ENCODE measurements at regions not wholly inside any gene's neighbourhood (a gene's known extent, or its start where the extent isn't known, plus 50 kb on each side); places are given as distances from the start of the nearest gene placed in this dataset.
"Not testable (repeated sequence)": the region's sequence is repeated elsewhere in the genome, so short reads cannot be mapped to it uniquely, and the experiment has no call there.

DNA sequence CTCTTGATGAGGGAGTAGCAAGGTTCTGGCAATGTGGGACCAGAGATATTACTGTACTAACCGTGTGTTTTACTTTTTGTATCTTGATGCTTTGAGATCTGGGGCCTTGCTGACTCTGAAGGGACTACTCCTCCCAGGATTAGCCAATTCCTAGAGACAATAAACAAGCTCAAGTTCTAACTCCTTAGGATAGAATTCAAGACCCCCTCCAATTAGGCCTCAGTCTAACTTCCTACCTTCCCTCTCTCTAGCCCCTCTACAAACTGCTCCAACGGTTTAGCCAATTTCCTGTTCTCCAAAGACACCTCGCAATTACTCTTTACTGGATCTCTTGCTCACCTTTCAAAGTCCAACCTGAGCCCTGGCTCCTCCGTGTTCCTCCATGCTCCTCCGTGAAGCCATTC, 158.7 kb upstream of the JARID2 start:
- no peak for DNase-seq (ENCODE audit: low spot score)

DNA sequence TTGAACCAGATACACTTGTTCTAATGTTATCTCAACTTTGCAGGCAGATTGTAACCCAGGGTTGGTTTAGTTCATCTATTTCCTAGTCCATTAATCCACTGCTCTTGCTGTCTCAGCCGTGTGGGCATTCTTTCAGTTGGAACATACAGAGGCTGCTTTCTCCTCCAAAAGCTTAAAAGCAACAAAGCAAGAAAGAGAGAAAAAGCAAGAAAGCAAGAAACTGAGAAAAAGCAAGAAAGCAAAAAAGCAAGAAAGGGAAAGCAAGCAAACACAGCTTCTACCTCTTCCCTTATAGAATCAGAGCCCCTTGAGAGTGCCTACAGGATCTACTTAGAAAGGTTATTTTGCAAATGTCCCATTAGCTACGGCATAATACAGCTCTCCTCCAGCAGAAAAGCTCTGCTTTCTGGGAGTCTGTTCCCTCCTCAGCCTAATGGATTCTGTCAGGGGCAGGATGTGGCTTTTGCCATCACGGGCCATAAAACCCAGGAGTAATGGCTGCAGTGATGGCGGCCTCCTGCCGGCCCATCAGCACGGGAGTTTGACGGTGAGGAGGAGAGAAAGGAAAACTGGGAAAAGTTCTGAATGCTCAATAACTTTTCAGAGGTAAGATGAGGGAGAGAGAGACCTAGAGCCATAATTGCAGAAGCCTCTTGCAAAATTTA, 156.8 kb upstream of the JARID2 start:
- DNase-seq (ENCODE audit: low spot score), result no peak

DNA sequence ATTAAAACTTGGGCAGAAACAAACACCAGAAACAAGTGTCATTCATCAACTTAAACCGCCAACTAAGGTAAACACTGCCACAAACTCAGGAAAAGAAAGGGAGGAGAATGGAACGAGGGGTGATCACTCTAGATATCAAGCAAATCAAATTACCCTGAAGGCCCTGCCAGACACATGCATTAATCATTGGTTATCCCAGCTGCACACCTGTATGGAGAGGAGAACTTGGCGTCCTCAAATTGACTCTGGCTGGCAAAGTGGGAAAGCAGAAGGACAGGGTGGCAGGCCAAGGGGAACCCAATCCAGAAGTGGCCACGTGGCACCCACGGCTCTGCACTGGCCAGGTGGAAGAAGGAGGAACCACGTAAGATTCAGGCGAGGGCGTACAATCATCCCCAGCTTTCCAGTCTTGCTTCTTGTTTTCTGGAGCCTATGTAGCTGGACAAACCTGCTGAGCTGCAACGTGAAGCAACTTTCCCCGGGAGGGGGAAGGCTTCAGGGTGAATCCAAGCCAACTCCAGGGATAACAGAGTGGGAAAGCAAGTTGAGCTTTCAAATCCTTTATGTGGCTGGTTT, 156.2 kb upstream of the JARID2 start:
- DNase-seq (ENCODE audit: low spot score), result no peak

DNA sequence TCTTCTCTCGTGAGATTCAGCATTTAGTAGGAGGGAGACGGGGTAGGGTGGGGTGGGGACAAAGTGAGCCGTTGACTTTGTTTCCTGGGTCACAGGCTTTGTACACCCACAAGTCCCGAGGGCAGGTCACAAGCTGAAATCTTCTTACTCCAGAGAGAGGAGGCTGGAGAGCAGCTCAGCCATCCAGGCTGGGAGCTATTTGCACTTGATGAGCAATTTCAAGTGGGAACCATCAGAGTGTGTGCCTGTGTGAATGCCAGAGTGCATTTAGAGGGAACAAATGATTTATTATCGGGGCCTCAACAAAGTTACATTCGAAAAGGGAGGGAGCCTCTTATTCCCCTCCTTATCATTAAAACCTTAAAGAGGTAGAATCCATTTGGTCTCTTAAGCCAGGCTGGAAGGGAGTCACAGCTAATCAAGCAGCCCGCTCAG, 155.7 kb upstream of the JARID2 start:
- DNase-seq (ENCODE audit: low spot score), result no peak

DNA sequence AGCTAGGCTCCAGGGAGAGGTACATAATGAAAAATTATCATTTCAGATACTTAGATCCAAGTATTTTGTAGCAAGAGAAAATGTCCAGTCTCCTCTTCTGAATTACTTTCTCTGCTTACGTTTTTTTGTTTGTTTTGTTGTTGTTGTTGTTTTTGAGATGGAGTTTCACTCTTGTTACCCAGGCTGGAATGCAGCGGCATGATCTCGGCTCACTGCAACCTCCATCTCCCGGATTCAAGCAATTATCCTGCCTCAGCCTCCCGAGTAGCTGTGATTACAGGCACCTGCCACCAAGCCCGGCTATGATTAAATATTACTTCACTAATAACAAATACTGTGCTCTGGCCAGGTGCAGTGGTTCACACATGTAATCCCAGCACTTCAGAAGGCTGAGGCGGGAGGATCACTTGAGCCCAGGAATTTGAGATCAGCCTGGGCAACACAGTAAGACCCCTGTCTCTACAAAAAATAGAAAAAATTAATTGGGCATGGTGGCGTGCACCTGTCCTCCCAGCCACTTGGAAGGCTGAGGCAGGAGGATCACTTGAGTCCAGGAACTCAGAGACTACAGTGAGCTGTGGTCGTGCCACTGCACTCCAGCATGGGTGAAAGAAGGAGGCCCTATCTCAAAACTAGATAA, 155.0 kb upstream of the JARID2 start:
- no peak for DNase-seq (ENCODE audit: low spot score)

DNA sequence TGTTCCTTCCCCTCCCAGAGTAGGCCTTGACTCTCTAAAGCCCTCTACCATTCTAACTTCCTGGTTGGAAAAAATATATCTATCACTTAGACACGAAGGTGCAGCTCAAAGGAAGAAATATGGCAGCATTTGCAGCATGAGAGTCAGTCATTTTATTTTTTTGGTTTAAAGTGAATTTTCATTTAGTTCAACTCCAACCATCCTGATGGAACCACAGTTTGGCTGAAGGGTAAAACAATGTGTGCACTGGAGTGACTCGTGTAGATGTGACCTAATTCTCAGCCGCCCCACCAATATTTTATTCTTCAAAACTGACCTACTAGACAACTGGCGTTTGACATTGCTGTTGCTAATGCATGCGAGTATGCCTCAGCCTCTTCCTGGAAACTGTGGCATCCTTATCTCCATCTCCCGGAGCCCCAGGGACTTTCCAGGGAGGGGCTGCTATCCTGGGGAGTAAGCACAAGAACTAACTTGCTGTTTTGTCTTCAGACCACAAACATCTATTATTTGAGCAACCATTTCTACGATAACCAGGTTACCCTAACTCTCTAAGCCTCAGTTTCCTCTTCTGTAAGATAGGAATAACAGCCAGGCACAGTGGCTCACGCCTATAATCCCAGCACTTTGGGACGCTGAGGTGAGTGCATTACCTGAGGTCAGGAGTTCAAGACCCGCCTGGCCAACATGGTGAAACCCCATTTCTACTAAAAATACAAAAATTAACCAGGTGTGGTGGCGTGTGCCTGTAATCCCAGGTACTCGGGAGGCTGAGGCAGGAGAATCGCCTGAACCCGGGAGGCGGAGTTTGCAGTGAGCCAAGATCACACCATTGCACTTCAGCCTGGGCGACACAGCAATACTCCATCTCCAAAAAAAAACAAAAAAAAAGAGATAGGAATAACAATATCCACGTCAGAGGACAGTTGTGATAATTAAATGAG, 148.7 kb upstream of the JARID2 start:
- no peak for DNase-seq (ENCODE audit: low spot score)

DNA sequence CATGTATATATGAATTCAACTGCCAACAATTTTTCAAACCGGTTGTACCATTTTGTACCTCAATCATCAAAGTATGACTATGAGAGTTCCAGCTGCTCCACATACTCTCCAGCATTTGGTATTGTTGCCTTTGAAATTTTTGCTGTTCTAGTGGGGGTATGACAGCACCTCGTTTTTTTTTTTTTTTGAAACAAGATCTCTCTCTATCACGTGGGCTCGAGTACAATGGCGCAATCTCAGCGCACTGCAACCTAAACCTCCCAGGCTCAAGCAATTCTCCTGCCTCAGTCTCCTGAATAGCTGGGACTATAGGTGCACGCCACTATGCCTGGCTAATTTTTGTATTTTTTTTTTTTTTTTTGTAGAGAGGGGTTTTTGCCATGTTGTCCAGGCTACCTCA, 144.7 kb upstream of the JARID2 start:
- DNase-seq (ENCODE audit: low spot score), result no peak

DNA sequence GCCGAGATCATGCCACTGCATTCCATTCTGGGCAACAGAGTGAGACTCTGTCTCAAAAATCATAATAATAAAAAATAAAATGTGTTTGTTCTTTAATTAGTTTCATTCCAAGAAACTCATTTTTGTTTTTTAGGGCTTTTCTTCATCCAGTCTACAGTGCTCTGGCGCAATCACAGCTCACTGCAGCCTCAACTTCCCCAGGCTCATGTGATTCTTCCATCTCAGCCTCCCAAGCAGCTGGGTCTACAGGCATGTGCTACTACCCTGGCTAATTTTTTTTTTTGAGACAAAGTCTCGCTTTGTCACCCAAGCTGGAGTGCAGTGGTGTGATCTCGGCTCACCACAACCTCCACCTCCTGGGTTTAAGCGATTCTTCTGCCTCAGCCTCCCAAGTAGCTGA, 143.6 kb upstream of the JARID2 start:
- no peak for DNase-seq (ENCODE audit: low spot score)

DNA sequence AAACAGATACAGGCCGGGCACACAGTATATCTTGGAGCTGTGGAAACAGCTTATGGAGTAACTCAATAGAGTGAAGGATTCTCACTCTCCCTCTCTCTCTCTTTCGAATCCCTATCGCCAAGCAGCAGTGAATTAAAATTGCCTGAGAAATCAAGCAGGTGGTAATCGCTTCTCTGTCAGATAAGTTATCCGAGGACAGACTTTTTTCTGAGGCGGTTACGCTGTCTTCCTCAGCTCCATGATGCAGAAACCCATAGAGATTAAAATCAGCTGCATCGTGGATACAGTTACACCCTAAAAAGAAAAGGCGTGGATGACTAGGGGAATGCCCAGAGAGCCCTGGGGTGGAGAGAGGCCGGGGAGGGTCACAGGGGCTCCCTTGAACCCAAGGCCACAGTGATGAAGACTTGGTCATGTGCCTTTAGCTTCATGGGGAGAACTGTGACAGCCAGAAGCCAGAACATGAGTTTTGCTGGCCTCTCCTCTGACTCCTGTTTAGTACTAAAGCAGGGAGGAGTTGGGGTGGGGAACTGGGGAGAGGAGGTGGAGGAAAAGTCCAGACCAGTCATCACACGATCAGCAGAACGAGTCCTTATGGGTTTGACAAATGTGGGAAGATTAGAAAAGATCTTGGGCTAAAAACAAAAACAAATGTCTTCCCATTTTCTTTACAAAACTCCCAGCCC, 138.8 kb upstream of the JARID2 start:
- no peak for DNase-seq (ENCODE audit: low spot score)

DNA sequence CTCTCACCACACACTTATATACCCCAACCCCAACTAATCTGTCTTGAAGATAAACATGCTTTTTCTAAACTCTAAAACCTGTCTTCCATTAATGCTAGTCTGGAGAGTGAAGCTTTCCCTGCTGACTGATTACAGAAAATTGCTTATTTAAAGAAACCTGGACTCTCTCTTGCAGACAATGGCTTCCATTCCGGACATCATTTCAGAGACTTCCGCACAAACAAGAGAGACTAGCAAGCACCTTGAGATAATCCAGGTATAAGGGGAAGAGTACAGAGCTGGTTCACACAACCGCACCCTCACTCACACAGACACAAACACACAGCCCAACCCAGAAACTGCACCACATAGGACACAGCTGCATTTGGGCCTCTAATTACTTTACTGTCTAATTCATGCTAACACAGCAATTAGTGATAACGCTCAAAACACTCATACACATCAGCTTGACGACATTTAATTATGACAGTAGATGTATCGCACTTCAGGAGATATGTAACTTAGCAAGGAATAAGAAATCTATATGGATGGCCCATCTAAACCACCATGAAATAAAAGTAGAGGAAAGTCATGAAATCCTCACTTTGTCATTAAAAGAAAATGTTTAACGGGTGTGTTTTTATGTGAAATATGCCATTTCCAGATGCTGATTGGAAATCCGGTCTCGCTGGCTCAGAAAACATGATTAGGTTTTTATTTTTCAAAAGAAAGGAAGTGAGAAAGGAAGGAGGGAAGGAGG, 138.1 kb upstream of the JARID2 start:
- DNase-seq (ENCODE audit: low spot score), result no peak

DNA sequence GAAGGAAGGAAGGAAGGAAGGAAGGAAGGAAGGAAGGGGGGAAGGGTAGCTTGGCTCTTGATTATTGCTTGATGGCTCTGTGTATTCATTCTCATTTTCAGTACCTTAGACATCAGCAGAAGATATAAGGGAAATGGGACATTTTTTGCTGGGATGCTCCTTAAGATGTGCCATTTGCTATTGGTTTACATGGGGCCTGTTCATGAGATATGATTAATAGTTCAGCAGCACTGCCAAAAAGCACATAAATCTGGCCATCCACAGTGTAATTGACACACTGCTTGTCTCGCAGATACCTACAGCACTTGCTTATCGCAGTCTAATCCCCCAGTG, 137.5 kb upstream of the JARID2 start:
- DNase-seq (ENCODE audit: low spot score), result no peak

DNA sequence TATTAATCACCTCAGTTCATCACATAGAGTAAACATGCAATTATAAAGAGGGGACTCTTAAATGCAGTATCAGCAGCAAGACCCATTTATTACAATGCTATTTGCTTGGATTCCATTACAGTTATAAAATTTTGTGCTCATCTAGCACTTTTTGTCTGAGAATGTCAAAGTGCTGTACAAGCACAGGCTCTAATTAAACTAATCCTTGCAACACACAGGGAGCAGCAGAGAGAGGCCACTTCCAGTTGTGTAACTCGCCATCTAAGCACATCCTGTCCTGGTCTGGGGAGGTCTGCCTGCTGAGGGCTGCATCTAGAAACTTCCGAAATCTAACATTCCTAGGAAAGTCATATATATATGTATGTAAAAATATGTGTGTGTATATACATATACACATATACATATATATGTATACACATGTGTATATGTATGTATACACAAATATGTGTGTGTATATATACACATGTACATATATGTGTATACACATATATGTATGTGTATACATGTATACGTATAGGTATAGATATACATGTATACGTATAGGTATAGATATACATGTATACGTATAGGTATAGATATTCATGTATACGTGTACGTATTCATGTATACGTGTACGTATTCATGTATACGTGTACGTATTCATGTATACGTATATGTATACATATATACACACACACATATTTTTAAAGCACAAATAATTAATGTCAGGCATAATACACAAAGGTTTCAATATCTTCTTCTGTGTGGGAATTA, 136.4 kb upstream of the JARID2 start:
- no peak for DNase-seq (ENCODE audit: low spot score)

DNA sequence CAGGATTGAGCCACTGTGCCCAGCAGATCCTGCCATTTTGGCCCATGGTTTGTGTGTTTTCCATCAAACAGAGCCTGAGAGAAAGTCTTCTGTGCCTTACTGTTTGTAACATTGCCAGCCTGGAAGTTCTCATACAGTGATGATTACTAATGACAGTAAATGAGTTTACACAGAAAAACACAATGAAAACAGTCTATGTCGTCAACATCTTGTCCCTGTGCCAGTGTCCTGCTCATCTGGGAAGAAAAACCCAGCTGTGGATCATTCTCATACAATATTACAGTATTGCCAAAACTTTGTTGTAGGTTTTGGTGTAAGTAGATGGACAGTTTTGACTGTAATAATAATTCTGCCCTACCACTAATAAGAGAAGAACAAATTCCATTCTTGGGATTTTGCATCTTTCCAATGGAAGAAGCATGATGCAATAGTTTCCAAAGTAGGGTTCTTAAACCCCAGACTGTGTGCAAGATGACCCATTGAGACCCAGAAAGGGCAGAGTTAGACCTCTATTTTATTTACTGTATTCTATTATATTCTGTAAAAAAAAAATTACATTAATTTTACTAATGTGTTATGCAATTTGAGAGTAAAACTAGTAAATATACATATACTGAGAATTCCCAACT, 135.0 kb upstream of the JARID2 start:
- no peak for DNase-seq (ENCODE audit: low spot score)

DNA sequence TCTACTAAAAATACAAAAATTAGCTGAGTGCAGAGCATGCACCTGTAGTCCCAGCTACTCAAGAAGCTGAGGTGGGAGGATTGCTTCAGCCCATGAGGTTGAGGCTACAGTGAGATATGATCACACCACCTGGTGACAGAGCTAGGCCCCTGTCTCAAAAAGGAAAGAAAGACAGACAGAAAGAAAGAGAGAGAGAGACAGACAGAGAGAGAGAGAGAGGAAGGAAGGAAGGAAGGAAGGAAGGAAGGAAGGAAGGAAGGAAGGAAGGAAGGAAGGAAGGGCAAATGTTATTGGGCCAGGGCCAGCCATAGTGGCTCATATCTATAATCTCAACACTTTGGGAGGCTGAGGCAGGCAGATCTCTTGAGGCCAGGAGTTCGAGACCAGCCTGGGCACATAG, 134.3 kb upstream of the JARID2 start:
- not testable (repeated sequence) for DNase-seq (ENCODE audit: low spot score)

DNA sequence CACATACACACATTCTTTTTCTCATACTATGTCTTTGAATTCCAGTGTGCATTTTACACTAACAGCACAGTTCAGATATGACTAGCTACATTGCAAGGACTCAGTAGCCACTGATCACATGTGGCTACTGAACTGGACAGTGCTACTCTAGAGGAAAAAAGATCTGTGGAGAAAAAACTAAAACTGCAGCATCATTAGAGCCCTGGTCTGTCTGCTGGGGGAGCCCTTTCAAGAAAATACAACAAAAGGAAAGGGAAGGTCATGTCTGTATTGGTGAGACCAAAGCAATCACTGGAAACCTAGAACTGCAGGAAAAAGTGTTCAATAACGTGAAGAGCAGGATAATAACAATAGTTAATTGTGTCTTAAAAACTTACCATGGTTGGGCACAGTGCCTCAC, 132.3 kb upstream of the JARID2 start:
- DNase-seq (ENCODE audit: low spot score), result no peak

DNA sequence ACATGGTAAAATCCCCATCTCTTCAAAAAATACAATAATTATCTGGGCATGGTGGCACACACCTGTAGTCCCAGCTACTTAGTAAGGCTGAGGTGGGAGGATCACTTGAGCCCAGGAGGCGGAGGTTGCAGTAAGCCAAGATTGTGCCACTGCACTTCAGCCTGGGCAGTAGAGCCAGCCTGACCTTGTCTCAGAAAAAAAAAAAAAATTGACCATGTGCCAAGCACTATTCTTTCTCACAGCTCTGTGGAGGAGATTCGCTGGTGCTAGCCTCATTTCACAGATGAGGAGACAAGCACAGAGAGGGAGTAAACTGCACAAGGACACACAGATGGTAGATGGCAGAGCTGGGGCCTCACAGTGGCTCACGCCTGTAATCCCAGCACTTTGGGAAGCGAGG, 131.8 kb upstream of the JARID2 start:
- DNase-seq (ENCODE audit: low spot score), result no peak

DNA sequence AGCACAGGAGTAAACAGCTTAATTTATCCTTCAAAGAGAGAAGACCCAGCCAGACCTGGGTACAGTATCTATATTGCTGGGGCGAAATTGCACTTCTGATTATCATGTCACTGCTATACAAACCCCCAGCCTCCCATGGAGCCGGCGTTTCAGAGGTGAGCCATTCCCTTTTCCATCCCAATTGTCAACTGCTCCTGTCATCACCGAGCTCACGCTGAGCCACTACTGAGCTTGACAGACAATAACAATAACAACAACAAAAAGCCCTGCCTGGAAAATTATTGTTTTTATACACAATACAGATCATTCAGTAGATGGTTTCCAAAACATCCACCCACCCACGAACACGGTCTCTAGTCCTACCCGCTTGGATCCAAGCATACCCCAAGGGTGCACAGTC, 129.0 kb upstream of the JARID2 start:
- no peak for DNase-seq (ENCODE audit: low spot score)

DNA sequence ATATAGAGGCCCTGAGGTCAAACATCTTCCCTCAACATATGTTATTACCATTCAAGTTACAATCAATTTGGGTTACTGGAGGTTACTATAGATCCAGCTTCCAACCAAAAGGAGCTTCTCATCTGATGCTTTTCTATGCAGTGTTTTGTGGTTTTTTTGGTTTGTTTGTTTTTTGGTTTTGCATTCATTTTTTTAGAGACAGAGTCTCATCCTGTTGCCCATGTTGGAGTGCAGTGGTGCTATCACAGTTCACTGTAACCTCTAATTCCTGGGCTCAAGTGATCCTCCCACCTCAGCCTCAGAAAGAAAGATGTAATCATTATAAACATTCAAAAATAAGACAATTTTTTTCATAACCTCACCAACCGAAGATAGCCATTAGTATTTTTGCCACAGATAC, 124.4 kb upstream of the JARID2 start:
- no peak for DNase-seq (ENCODE audit: low spot score)

DNA sequence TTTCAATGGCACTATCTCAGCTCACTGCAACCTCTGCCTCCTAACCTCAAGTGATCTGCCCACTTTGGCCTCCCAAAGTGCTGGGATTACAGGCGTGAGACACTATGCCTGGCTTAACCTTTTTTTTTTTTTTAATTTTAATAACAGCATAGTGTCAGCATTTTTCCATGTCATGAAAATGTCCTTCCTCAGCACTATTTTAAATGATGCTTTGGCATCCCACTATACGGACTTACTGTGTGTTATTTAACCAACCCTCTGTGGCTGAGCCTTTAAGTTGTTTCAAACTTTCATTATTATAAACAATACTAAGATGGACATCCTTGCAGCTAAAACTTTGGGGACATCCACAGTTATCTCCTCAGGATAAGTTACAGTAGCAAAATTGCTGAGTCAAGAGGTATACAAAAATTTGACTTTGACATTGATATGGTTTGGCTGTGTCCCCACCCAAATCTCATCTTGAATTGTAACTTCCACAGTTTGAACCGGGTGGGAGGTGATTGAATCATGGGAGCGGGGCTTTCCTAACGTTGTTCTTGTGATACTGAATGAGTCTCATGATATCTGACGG, 123.8 kb upstream of the JARID2 start:
- no peak for DNase-seq (ENCODE audit: low spot score)

DNA sequence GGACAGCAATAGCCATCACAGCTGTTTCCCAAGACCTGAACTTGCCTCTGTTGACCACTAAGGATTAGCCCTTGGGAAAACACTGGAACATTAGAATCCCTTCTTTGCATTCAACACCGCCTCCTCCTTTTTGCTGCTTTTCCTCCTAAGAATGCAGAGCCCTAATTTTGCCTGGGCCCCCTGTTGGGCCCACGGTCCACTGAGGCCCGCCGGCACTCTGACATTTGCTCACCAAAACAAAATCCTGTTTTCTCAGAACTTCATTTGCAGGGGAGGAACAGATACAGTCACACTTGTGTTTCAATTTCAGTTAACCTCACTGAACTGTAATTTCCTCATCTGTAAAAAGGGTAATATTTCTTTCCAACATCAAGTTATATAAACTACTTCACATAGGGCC, 116.0 kb upstream of the JARID2 start:
- no peak for DNase-seq (ENCODE audit: low spot score)

Measured in AG08396 (cell line).